NCI-H2081 (cell line): ENCODE measurements at regions not wholly inside any gene's neighbourhood (a gene's known extent, or its start where the extent isn't known, plus 50 kb on each side); places are given as distances from the start of the nearest gene placed in this dataset.

Source experiments
- DNase-seq, 2 experiments: peaks; one replicate each; lab custom pipeline; 2025; lab: John Stamatoyannopoulos, UW

- no peak for DNase-seq
Measured at GRCh38 chrX:20325786-20326388, 59.2 kb upstream of the RPS6KA3 start.

- DNase-seq: no peak
Measured at GRCh38 chrX:20322887-20323286, 56.2 kb upstream of the RPS6KA3 start.

- peak in 1 of 2 experiments; percentile 23 for DNase-seq
Measured at GRCh38 chrX:20320461-20321159, 53.9 kb upstream of the RPS6KA3 start.

GRCh38 chrX:20319054-20319453 is 52.3 kb upstream of the RPS6KA3 start:
- no peak for DNase-seq

- DNase-seq: no peak
Measured at GRCh38 chrX:20317873-20318272, 51.2 kb upstream of the RPS6KA3 start.
